LNCaP clone FGC (cell line): ENCODE measurements at regions not wholly inside any gene's neighbourhood (a gene's known extent, or its start where the extent isn't known, plus 50 kb on each side); places are given as distances from the start of the nearest gene placed in this dataset.

Experiments
- DNase-seq: peaks from one replicate; pipeline ENCODE4 v3.0.0-alpha.2; 2011; ENCODE audit warnings: low read depth
- H3K4me3 ChIP-seq: 2 replicates; pipeline ENCODE4 v1.5.1; 2011; ENCODE audit warnings: mild to moderate bottlenecking, low read depth, low read length, control low read depth
- TF ChIP-seq, protein P1 (sequence below): IDR thresholded peaks from 2 replicates; pipeline ENCODE4 v1.5.1; 2012; ENCODE audit warnings: mild to moderate bottlenecking; ENCODE audit not compliant: control insufficient read depth, insufficient read depth; ENCODE audit errors: extremely low read depth

DNA sequence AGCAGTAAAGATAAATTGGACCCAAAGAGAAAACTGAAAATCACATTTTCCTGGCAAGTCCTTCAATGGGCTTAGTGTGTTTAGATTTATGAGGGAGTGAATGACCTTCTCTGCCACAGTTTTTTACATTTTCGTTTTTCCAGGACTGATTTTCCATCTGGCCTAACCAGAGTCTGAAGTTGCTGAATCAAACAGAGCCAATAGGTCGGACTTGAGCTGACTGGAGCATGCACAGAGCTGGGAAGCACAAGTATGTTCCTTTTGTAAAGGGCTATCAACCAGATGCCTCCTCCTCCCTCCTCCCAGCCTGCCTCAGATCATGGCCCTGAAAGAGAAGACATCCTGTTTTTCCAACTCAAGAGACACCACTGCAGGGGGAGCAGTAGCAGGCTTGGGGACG lies 126.0 kb upstream of the ANKRD1 start:
- no peak for DNase-seq
- no peak overlapping the region for H3K4me3 ChIP-seq
- TF ChIP-seq, protein P1, sequence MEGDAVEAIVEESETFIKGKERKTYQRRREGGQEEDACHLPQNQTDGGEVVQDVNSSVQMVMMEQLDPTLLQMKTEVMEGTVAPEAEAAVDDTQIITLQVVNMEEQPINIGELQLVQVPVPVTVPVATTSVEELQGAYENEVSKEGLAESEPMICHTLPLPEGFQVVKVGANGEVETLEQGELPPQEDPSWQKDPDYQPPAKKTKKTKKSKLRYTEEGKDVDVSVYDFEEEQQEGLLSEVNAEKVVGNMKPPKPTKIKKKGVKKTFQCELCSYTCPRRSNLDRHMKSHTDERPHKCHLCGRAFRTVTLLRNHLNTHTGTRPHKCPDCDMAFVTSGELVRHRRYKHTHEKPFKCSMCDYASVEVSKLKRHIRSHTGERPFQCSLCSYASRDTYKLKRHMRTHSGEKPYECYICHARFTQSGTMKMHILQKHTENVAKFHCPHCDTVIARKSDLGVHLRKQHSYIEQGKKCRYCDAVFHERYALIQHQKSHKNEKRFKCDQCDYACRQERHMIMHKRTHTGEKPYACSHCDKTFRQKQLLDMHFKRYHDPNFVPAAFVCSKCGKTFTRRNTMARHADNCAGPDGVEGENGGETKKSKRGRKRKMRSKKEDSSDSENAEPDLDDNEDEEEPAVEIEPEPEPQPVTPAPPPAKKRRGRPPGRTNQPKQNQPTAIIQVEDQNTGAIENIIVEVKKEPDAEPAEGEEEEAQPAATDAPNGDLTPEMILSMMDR = no peak

DNA sequence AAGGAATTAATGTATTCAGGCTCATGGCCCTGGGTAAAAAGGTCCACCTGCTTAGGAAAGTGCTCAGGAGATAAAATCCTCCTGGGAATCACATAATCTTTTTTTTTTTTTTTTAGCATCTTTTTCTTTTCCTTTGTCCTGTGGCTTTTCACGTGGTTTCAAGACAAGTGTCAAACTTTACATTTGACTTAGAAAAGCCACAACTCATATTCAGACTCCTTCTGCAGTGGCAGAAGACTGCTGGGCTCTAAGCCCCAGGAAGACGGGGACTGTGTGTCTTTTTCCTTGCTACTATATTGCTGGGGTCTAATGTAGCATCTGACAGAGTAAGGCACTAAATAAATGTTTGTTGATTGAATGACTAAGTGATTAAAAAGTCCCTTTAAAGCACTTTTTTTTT lies 127.5 kb upstream of the ANKRD1 start:
- no peak overlapping the region for H3K4me3 ChIP-seq
- DNase-seq = no peak
- TF ChIP-seq, protein P1 = no peak

DNA sequence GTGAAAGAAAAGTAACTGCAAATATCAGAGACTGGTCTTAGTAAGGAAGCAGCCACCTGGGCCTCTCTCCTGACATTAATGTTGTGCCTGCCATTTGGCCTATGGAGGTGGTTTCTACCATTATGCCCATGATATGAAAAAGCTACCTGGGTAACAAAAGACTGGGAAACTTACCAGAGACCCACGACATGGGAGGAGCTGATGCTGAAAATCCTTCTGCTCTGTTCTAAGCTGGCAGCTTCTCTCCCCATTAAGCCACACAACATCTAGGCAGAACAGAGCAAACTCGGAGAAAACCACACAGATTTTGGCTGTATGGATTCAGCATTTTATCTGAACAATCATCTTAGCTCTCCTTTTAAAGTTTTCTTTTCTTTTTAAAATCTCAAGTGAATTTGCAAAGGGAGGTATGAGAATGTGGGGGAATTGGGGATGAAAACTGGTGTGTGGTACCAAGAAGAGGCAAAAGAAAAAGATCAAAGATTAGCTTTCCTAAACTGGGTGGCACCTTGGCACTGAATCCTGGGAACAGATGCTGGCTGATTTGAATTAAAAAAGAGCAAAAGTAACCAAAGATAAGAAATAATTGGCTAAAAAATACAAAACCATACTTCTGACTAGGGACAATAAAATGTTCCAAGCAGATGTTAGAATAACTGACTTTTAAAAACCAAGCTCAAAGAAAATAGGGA lies 128.6 kb upstream of the ANKRD1 start:
- TF ChIP-seq, protein P1 = no peak
- H3K4me3 ChIP-seq = no peak overlapping the region
- no peak for DNase-seq

DNA sequence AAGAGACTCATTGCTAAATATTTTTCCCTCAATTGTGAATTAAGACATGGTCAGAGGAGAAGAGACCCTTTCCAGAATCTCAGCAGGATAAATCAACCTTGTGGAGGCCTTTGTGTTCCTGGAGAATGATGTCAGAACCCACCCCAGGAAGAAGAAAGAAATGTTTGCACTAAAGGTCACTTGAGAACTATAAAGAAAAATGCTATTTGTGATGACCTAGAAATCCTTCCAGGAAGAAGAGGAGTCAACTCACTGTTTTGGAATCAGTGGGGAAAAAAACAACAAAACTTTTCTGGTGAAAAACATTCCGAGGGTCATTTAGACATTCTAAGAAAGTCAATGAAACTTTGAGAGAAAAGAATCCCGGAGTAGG lies 129.1 kb upstream of the ANKRD1 start:
- no peak for DNase-seq
- TF ChIP-seq, protein P1 = no peak
- H3K4me3 ChIP-seq = no peak overlapping the region

DNA sequence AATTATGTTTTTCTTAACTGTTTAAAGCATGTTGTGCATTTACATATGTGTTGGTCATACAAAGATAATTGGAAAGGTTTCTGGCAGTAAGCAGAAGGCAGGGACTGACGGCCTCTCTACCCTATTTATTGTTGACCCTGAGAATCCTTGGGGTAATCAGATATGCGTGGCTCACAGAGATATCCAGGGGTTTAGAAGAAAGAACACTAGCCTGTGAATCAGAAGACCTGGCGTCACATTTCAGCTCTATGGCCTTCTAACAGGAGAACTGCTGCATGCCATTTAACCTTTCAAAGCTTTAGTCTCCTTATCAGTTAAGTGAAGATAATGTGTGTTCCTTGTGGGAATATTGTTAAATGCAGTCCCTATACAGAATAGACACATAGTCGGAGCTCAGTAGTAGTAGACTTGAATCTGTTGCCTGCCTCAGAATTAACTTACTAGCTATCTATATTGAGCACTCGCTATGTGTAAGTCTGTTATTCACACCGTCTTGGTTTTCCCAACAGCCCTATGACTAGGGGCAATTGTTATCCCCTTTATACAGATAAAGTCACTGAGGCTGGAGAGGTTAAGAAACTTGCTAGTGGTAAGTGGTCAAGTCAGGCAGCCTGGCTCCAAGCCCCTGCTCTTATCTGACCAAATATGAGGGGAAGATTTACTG lies 129.6 kb upstream of the ANKRD1 start:
- no peak overlapping the region for H3K4me3 ChIP-seq
- DNase-seq = no peak
- TF ChIP-seq, protein P1 = no peak

DNA sequence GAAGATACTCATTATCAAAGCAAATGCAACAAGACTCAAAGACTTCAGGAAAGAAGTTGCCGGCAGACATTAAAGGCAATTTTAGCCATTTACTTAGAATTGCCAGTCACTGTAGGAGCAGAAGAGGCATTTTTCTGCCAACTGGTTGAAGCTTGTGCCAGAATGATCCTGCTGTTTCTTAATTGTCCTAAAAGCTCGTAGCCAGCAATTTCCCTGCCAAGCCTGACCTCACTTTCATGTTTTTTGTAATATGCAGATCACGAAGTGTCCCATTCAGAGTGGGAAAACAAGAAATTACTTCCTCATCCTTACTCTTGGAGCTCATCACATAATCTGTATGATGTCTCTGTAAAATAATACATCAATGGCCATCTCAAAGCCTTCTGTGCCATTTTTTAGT lies 130.9 kb upstream of the ANKRD1 start:
- TF ChIP-seq, protein P1 = no peak
- H3K4me3 ChIP-seq = no peak overlapping the region
- peak; percentile 55 for DNase-seq

DNA sequence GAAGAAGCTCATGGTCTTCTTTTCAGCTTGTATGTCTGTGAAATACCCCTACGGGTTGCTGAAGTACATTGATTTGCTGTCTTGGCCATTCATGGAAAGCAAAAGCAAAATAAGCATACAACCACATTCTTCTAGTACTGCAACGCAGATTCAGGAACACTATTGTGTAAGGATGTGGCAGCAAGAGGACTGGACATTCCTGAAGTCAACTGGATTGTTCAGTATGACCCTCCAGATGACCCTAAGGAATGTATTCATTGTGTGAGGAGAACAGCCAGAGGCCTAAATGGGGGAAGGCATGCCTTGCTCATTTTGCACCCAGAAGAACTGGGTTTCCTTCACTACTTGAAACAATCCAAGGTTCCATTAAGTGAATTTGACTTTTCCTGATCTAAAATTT lies 133.4 kb upstream of the ANKRD1 start:
- no peak for DNase-seq
- TF ChIP-seq, protein P1 = no peak
- no peak overlapping the region for H3K4me3 ChIP-seq
